COLO829 (cell line): ENCODE measurements at regions not wholly inside any gene's neighbourhood (a gene's known extent, or its start where the extent isn't known, plus 50 kb on each side); places are given as distances from the start of the nearest gene placed in this dataset.
"Not testable (repeated sequence)": the region's sequence is repeated elsewhere in the genome, so short reads cannot be mapped to it uniquely, and the experiment has no call there.

Experiments used
- DNase-seq: peaks from one replicate; pipeline ENCODE4 v3.0.0; 2012; ENCODE audit warnings: low spot score

DNA sequence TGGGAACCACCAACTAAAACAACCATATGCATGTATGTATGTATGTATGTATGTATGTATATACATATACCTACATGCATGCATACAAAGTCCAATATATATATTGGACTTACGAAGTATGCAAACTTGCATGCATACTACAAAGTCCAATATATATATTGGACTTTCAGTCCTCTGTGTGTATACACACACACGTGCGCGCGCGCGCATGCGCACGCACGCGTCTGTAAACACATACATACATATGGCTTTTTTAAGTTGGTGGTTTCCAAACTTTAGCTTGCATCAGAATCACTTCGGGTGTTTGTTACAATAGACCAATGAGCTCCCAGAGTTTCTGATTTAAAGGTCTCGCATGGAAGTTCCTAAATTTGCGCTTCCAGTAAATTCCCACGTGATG, 197.5 kb upstream of the C1orf87 start:
- no peak for DNase-seq

DNA sequence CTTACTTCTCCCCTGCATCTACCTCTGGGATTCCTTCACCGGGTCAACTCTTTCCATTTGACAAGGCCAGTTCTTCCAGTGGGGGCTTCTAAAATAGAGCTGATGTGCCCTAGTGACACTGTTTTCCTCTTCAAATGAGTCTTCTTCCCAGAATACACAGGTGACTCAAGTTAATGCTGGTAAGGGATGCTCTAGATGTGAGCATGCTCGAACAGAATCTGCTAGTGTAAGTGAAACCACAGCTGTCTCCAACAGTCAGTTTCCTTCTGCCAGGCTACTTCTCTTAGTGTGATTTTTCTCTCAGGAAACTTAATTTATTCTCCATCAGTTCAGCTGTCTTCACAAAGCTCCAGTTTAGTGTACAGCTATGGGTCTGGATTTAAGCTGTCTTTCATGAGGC, 194.9 kb upstream of the C1orf87 start:
- no peak for DNase-seq

DNA sequence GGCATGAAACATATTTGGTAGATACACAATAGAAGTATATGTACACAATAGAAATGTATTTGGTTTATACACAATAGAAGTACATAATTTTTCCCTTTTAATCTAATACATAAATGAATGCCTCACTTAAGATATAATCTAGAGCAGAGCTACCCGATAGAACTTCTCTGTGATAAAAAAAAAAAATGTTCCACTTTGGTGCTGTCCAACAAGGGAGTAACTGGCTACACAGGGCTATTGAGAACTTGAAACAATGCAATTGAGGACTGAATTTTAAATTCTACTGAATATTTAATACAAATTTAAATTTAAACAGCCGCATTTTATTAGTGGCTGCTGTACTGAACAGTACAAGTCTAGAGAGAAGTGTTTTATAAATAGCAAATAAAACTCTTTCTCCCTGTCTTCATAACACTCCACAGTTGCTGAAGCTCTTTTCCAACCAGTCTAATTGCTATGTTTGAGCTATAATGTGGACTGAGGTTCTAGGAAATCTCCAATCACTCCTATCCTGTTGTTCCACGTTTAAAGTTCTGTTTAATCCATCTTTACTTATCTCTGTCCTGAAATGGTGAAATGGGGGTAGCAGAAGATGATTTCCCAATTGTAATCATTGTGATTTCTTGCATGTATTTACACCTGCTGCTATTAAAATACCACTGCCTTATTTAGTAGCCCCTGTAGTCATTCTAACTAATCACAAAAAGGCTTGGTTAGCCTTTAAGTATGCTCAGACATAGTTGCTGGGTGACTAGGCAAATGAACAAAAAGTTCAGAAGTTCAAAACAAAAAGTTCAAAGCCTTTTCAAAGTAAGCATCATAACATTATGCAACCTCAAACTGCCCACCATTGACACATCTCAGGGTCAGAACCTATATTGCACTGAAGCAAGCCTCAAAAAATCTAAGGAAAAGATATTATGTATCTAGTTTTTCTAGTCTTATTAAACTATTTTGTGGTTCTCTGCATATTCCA, 192.3 kb upstream of the C1orf87 start:
- DNase-seq, result no peak

DNA sequence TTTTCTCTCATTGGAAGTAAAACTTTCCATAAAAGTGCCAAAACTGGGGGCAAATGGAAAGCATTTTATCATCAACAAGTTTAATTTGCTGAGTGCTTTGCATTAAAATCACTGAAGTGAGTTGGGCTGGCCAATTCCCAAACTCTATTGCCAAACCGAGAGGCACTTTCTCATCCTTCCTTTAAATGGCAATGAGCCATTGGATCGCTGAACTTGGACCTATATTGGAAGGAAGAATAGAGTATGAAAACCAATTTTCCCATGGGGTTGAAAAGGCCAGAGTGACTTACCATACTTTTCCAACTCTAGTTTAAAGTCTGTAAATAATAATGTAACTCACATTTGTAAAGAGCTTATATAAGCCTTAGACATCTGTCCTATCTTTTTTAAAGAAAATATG, 189.1 kb upstream of the C1orf87 start:
- no peak for DNase-seq

DNA sequence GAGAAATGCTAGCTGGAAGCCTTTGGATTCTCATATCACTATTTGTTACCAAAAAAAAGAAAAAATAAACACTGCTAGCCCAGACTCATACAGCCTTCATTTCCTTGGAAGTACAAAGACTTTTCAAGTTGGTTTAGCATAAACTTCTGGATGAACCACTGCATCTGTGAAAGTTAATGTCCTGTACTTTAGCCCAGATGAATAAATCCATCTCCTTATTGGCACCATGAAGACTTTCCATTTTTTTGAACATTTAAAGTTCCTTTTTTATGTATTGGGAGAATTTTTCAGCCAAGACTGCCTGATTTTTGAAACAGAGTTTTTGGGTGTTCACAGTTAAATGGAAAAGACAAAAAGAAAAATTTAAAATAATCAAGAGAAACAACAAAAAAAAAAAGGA, 184.0 kb upstream of the C1orf87 start:
- DNase-seq, result no peak

DNA sequence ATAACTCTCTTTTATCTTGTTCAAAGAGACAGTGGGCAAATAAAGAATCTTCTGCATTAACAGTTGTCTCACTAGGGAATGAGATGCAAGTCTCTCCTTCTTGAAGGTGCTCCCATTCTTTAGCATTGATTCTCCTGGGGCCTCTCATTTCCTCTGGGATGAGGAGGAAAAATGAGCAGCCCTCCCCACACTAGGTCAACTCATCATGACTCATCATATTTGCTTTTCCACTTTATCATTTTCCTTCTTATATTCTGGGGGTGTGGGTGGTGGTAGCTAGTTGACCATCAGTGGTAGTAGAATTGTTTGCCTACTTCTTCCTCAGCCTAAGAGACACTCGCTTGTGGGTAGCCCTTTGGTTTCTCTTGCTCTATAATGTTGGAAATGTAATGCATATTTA, 182.0 kb upstream of the C1orf87 start:
- no peak for DNase-seq

DNA sequence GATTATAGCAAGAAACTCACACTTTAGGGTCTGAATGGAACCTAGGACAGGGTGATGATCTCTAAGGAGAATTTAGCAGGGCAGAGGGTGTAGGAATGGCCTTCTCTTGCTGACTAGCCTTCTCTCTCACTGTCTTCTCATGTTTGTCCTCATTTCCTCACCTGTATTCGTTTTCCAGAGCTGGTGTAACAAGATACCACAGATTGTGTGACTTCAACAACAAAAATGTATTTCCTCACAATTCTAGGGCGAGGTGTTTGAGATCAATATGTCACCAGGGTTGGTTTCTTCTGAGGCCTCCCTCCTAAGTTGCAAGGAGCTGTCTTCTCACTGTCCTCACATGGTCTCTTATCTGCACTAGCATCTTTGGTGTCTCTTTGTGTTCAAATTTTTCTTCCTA, 177.9 kb upstream of the C1orf87 start:
- no peak for DNase-seq

DNA sequence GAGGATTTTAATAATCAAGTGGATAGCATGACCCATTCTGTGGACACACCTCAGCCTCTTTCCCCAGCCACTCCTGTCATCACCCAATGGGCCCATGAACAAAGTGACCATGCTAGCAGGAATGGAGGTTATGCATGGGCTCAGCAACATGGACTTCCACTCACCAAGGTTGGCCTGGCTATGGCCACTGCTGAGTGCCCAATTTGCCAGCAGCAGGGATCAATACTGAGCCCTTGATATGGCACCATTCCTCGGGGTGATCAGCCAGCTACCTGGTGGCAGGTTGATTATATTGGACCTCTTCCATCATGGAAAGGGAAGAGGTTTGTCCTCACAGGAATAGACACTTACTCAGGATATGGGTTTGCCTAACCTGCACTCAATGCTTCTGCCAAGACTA, 173.9 kb upstream of the C1orf87 start:
- not testable (repeated sequence) for DNase-seq

DNA sequence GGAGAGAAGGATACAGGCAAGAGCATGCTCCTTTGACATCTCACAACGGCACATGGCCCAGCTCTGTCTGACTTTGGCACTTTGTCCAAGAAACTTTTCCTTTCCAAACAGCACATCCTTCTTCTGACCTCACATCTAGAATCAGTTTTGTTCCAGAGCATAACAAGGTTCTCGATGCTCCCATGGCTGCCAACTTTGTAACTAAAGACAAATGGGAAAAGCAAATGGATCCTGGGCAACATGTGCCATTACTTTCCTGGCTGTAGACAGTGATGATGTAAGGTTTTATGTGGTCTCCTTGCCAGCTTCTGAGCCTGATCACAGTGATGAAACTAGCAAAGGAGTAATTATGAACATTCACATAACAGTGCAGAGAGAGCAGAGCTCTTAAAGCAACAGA, 171.8 kb upstream of the C1orf87 start:
- no peak for DNase-seq

DNA sequence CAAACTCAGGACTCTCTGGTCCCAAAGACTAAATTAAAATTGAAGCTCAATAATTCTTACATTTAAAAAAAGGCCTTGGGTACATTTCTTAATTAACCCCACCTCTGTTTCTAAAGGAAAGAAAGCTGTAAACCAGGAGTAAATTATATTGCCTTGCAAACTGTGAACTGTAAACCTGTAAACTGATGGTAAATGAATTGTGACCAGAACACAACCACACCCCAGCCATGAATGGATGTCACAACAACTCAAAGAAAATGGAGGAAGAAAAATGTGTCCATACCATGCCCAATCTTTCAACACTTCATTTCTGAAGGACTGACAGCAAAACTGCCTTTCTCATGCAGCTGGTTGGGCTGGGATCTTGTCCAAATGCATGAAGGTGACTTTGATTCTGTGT, 171.3 kb upstream of the C1orf87 start:
- DNase-seq, result no peak

DNA sequence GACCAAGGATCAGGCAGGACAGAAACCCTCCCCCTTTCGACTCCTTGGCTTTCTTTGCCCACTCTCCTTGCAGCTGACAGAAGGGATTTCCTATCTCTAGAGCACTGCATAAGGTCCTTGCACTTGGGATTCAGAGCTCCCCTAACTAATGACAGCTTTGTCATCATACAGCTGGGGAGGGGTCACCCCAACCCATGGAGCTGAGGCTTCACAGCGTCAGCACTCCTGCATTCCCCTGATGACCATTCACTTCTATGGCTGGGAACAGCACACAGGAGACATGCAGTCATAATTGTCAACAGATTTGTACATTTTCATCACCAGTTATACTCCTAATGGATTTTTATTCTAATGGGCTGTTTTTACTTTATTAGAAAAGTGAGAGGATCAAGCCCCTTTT, 161.7 kb upstream of the C1orf87 start:
- DNase-seq, result no peak

DNA sequence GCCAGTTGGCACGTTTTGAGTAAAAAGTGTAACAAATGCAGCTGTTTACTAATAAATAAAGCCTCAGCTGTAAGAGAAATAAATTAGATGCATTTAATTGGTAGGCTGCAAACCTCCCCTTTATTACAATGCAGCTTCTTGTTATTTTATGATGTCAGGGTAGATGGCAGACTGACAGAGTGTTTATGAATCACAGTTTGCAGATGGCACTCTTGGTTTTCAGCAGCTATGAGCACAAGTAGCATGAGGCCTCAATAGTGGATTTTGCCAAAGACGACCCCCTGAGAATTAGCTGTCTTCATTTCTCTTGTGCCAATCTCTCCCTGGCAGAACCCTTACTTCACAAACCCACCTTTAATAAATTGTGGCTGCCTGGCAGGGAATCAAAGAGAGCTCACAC, 161.2 kb upstream of the C1orf87 start:
- DNase-seq, result no peak

DNA sequence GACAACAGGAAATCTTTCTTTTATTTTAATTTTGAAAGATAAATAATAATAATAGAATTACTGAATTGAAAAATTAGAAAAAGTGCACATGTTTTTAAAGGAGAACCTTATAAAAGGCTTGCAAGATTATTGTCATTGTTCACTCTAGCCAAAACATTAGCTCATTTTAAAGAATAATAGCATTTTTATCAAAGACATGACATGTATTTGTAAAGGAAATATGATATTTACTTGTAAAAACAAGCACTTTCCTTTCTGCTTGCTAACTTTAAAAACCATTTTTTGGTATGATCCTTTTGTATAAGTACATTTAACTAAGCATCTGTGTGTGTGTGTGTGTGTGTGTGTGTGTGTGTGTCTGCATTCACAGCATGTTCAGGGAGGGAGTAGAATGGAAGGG, 156.3 kb upstream of the C1orf87 start:
- no peak for DNase-seq

DNA sequence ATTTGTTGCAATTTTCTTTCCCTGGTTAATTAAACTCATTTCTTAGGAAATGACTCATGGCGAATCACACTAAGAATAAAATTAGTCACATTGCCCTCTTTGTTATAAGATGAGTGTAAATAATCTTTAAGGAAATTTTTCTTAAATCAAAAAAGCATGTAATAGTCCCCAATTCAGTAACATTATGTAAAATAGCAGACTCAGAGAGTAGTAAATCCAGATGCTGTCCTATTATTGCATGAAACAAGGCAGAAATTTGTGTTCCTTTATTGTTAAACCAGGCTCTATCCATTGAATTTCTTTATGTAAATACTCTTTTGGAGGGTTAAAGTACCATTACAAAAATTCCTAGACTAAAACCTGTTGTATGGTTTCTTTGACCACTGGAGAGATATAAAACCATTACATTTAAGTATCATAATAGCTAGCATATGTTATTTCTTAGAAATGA, 154.5 kb upstream of the C1orf87 start:
- peak; percentile 2 for DNase-seq

DNA sequence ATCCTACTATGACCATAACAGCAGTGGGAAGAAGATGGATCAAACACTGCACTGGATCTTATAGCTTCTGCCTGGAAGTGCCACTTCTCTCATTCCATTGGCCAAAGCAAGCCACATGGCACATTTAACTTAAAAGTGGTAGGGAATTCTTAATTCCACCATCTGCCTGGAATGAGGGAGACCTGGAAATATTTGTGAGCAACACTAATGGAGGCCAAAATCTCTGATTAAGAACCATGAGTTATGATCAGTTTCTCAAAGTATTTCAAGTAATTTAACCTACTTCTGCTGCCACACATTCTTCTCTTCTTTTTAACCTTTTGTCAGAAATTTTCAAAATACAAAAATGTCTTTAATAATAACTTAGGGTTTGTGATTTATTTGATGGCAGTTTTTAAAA, 154.0 kb upstream of the C1orf87 start:
- no peak for DNase-seq

DNA sequence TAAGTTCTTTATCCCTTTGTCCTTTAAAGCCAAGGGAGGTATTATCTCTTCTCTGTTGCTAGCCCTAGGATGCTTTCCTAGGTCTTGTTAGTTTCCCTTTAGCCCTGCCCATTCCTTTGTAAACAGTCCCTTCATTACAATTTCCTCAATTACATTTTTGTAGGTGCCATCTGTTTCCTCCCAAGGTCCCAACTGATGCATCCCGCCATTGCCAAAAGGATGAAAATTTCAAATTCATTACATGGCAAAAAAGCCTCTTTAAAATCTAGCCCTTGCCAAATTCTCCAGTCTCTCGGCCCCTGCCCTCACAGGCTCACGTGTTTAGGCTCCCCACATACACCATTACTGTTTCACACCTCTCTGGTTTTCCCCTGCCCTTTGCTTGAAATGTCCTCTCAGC, 151.9 kb upstream of the C1orf87 start:
- no peak for DNase-seq

DNA sequence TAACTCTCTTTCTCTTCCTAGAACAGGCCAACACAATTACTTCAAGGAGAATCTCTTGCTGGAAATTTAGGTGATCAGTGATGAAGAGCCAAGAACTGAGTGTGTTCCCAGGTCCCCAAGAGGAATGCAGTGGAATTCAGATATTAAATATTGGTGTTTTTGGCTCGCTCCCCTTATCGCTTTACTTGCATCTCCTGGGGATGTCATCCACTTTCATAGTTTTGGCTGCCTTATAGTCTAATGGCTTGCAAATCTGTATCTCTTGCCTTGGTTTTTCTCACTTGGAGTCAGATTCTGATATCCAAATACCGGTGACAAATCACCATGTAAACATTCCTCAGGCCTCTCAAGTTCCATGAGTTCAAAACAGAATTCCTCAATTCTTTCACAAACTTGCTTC, 151.0 kb upstream of the C1orf87 start:
- DNase-seq, result no peak

DNA sequence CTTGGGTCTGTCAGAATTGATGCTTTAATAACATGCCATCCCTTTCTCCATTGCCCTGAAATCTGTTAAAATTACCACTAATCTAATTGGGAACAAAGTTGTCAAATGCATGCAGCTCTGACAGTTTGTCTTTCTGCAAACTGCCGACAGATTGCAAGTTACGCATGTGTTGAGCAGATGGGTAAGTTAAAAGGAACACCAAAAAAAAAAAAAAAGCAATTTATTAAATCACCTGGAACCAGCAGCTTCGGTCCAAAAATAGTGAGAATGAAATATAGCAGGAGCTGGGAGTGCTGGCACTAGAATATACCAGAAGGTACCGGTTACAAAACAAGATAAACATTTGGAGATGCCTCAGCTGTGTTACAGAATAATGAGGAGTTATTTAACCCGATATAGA, 149.6 kb upstream of the C1orf87 start:
- DNase-seq, result no peak

DNA sequence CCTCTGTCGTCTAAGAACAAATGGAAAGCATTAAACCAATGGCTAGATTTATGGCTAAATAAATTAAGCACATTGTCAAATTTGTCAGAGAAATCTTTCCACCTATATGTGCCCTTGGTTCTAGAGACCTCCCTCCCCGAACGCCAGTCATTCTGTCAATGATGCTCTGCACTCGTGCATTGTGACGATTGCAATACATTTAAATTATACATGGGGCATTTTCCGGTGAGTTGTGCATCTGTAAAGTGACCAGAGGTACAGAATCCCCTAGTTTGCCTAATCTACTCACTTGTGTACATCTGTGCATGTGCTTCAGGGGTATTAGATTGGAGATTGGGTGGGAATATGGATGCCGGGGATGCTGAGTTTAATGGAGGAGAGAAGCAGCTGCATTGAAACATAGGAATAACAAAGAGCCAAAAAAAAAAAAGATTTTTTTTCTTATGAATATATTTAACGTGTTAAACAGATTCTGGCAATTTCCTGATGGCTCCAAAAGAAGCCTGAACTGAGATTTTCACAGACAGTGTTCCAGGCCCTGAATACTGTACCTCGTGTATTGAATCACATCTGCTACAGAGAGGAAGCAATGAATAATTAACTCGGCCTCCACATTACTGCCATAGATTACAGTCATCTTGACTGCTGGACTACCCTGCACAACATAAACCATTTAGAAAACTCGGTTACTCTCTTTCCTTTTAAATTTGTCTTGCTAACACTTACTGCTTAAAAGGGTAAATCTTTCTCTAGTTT, 149.0 kb upstream of the C1orf87 start:
- no peak for DNase-seq

DNA sequence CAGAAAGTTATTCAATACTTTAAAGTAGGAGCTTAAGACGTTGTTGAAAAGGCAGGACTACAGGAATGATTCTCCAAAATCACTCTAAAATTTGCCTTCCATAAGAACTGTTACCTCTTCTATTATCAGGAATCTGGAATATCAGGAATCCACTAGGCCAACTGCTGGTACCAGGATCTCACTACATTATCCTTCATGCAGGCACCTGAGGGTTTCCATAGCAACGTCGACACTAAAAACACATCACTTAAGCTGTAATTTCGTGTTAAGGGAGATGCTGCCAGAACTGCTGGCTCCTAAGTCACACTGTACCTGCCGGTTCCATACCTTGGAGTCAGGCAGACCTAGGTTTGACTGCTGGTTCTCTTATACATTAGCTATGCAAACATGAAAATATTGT, 139.7 kb upstream of the C1orf87 start:
- no peak for DNase-seq

DNA sequence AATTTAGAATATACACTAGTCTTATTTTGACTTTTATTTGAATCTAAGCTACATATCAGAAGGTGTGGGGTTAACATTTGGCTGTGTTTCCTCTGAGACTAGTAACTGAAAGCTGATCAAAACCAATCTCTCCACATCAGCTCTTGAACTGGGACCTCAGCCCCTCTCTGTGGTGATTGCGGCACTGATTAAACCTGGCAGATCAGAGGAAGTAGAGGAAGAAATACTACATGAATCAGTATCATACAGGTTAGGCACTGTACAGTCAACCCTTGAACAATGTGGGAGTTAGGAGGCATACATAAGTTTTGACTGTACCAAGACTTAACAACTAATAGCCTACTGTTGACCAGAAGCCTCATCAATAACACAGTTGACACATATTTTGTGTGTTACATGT, 122.5 kb upstream of the C1orf87 start:
- no peak for DNase-seq

DNA sequence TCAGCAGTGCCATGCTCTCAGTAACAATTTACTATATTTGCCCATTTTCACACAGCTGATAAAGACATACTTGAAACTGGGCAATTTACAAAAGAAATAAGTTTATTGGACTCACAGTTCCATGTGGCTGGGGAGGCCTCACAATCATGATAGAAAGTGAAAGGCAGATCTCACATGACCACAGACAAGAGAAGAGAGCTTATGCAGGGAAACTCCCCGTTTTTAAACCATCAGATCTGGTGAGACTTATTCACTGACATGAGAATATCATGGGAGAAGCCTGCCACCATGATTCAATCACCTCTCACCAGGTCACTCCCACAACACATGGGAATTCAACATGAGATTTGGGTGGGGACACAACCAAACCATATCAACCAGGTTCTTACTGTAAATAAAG, 112.1 kb upstream of the C1orf87 start:
- DNase-seq, result no peak

DNA sequence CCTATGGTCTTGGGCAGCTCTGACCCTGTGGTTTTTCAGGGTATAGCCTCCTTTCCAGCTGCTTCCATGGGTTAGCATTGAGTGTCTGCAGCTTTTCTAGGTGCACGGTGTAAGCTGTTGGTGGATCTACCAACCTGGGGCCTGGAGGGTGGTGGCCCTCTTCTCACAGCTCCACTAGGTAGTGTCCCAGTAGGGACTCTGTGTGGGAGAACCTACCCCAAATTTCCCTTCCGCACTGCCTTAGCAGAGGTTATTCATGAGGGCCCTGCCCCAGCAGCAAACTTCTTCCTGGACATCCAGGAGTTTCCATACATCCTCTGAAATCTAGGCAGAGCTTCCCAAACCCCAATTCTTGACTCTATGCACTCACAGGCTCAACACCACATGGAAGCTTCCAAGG, 111.0 kb upstream of the C1orf87 start:
- DNase-seq, result no peak
